Activated naive CD8-positive, alpha-beta T cell treated with anti-CD3 and anti-CD28 coated beads, Interleukin-2, amount 10 ng/mL, durations not matched to agents 7 days and 5 days (primary cell): ENCODE measurements at regions not wholly inside any gene's neighbourhood (a gene's known extent, or its start where the extent isn't known, plus 50 kb on each side); places are given as distances from the start of the nearest gene placed in this dataset.

Experiments
- ATAC-seq: fragments of 150-1000 bp; cut with Tn5 transposase; one replicate; pipeline ENCODE4 v1.10.0; 2021; ENCODE audit warnings: low read depth, moderate library complexity
- POLR2A ChIA-PET: fragments of 350-600 bp; sonication (Branson Sonifier 250); formaldehyde crosslinking; loops from one replicate; lab custom pipeline; 2021; ENCODE audit warnings: antibody characterized with exemption; lab: Charles Lee
- DNase-seq: peaks from one replicate; pipeline ENCODE4 v3.0.0; 2021
- H3K27ac Mint-ChIP-seq: one replicate; pipeline ENCODE4 v1.8.0; 2022; ENCODE audit warnings: mild to moderate bottlenecking, mixed read lengths
- H3K27me3 Mint-ChIP-seq: one replicate; pipeline ENCODE4 v1.8.0; 2022; ENCODE audit warnings: mild to moderate bottlenecking, moderate library complexity, mixed read lengths
- H3K36me3 Mint-ChIP-seq: one replicate; pipeline ENCODE4 v1.8.0; 2021; ENCODE audit warnings: mild to moderate bottlenecking, mixed read lengths
- H3K4me1 Mint-ChIP-seq: one replicate; pipeline ENCODE4 v1.8.0; 2021; ENCODE audit warnings: mixed read lengths
- H3K4me3 Mint-ChIP-seq: one replicate; pipeline ENCODE4 v1.8.0; 2022; ENCODE audit warnings: mild to moderate bottlenecking, moderate library complexity, mixed read lengths
- H3K9me3 Mint-ChIP-seq: one replicate; pipeline ENCODE4 v1.8.0; 2021; ENCODE audit warnings: mixed read lengths

DNA sequence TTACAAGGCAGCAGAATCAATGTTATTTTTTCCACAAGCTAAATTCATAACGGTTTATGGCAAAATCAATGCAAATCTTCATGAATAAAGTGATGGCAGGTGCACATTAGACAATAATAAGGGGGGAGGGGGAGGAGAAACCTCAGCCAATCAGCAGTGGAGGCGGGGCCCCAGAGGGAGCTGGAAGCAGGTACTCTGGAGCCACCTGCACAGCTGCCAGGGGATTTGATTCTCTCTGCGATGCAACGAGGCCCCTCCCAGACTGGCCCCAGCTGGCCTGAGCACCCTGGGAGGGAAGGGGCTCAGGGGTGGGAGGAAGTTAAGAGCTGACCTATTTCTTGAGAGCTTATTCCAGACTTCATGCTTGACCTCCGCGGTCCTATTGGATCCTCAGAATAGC is 127.8 kb upstream of the IGSF21 start:
- Mint-ChIP-seq H3K27me3 (no peaks in the 10 kb centered on the region), H3K27ac (no peak overlapping the region), H3K4me1 (no peaks in the 10 kb centered on the region), H3K9me3 (no peaks in the 10 kb centered on the region), H3K4me3 (no peak overlapping the region), H3K36me3 (no peaks in the 10 kb centered on the region)
- no peak for ATAC-seq
- no peak for DNase-seq
- POLR2A ChIA-PET, result no interaction called here

DNA sequence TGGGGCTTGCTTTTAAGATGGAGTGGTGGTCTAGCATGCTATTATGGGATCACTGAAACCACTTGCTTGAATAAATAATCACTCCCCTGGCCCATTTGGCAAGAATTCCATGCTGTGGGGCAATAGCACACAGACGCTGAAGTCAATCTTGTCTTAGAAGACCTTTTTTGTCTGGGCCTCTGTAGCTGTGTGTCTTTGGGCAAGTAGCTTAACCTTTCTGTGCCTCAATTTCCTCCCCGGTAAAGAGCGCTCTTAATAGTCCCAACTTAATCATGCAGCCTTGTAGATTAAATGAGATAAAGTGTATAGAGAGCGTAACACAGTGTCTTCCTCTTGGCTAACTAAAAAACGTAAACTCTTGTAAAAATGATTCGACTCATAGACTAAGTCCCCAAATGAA is 125.4 kb upstream of the IGSF21 start:
- Mint-ChIP-seq H3K27ac (no peak overlapping the region), H3K9me3 (no peaks in the 10 kb centered on the region), H3K4me1 (no peaks in the 10 kb centered on the region), H3K4me3 (no peak overlapping the region), H3K36me3 (no peaks in the 10 kb centered on the region), H3K27me3 (no peaks in the 10 kb centered on the region)
- POLR2A ChIA-PET, result no interaction called here
- ATAC-seq (no peak), DNase-seq (no peak)

DNA sequence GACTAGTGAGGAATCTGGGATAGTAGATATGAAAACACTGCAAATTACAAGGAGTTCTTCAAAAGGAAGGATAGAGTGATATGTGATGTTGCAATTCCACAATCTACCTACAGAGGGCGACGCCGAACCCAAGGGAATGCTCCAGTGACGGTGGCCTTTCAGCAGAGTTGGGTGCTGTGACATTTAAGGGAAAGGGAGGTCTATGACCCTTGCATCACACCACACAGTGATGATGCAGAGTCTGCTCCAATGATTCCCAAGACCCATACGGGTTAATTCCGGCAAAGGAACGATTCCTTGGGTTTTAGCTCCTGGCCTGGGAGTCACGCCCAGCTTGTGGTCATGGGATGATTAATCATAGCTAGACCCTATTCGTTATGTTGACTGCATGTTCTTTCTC is 123.0 kb upstream of the IGSF21 start:
- Mint-ChIP-seq H3K9me3 (no peaks in the 10 kb centered on the region), H3K27me3 (no peaks in the 10 kb centered on the region), H3K36me3 (no peaks in the 10 kb centered on the region), H3K27ac (no peak overlapping the region), H3K4me3 (no peak overlapping the region), H3K4me1 (no peaks in the 10 kb centered on the region)
- no peak for DNase-seq
- no peak for ATAC-seq
- POLR2A ChIA-PET, result no interaction called here

DNA sequence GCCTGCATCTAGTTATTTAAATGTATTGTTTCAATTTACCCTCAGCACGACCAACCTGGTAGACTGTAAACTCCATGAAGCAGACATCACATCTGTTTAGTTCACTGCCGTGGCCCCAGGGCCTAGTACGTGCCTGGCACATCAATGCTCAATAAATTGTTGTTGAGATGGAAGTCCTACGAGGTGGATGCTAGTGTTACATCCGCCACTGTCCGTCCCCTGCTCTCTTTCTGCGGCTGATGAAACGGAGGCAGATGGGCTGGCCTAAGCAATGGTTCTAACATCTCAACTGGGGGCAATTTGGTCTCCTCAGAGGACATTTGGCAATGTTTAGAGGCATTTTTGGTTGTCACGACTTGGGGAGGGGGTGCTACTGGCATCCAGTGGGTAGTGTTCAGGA is 121.4 kb upstream of the IGSF21 start:
- no peak for ATAC-seq
- Mint-ChIP-seq H3K27me3 (no peaks in the 10 kb centered on the region), H3K9me3 (no peaks in the 10 kb centered on the region), H3K4me3 (no peak overlapping the region), H3K27ac (no peak overlapping the region), H3K36me3 (no peaks in the 10 kb centered on the region), H3K4me1 (no peaks in the 10 kb centered on the region)
- POLR2A ChIA-PET, result no interaction called here
- DNase-seq, result no peak

DNA sequence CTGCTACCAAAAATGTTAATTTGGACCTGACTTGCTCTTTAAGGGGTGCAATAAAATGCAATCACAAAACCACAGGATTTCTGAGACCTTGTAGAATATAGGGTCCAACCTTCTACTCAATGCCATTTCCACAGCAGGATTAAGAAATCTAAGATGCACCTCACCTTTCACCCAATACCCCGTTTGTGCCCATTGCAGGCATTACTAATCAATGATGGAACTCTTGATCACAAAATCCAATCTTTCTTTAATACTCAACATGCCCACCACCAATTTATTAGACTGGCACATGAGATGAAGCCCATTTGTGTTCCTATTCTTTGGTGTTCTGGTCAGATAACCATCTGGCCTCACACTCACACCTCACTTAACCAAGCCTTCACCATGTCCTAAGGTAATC is 117.2 kb upstream of the IGSF21 start:
- POLR2A ChIA-PET, result no interaction called here
- Mint-ChIP-seq H3K9me3 (no peaks in the 10 kb centered on the region), H3K27me3 (no peaks in the 10 kb centered on the region), H3K36me3 (no peaks in the 10 kb centered on the region), H3K4me3 (no peak overlapping the region), H3K4me1 (no peaks in the 10 kb centered on the region), H3K27ac (no peak overlapping the region)
- ATAC-seq, result no peak
- no peak for DNase-seq

DNA sequence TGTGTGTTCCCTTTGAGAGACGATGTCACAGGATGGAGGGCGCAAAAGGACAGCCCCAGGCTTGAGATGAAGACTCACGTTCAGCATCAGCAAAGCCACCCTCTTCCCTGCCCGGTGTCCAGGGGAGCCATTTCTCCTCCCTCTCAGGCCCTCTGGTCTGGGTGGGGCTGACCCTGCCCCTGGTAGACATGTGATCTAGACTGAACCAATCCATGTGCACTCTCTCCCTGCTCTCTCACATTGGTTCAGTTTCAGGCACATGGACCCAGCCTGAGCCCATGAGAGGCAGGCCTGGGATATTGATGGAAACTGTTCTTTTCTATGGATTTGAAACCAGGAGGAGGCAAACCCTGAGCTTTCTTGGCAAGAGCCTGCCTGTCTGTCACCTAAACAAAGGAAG is 115.6 kb upstream of the IGSF21 start:
- DNase-seq, result no peak
- no peak for ATAC-seq
- H3K9me3 Mint-ChIP-seq, result no peaks in the 10 kb centered on the region
- H3K4me1 Mint-ChIP-seq, result no peaks in the 10 kb centered on the region
- POLR2A ChIA-PET, result no interaction called here
- no peaks in the 10 kb centered on the region for H3K36me3 Mint-ChIP-seq
- no peak overlapping the region for H3K4me3 Mint-ChIP-seq
- H3K27me3 Mint-ChIP-seq, result no peaks in the 10 kb centered on the region
- H3K27ac Mint-ChIP-seq, result no peak overlapping the region

DNA sequence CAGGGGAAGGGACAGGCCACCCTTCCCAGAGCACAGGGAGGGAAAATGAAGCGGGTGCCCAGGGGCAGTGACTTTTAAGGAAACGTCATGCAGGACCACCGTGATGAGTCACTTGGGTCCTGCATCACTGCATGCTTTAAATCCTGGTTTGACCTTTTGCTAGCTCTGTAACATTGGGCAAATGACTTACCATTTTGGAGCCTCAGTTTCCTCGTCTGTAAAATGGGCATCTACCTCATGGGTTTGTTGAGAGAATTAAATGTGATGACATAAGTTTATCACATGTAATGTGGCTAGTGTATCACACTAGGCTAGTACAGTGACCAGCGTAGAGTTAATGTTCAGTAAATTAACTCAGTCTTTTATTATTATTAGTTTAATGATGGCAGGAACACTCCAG is 114.8 kb upstream of the IGSF21 start:
- Mint-ChIP-seq H3K36me3 (no peaks in the 10 kb centered on the region), H3K4me1 (no peaks in the 10 kb centered on the region), H3K27me3 (no peaks in the 10 kb centered on the region), H3K4me3 (no peak overlapping the region), H3K27ac (no peak overlapping the region), H3K9me3 (no peaks in the 10 kb centered on the region)
- DNase-seq (no peak), ATAC-seq (no peak)
- POLR2A ChIA-PET, result no interaction called here

DNA sequence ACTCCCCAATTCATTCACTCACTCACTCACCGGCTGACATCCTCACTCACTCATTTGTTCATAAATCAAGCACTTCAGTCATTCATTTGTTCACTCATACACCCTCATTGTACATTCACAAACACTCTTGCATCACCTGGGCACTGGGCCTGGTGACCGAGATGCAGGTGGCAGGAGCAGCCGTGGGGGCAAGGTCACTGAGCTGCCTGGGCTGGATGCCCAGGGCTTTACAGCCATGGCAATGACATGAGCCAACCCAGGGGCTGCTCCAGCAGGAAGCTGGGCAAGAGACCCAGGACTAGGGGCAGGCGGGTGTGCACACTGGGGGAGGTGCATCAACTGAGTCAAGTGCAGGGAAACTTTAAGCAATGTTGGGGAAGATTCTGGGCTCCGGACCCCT is 113.6 kb upstream of the IGSF21 start:
- Mint-ChIP-seq H3K4me3 (no peak overlapping the region), H3K27me3 (no peaks in the 10 kb centered on the region), H3K4me1 (no peaks in the 10 kb centered on the region), H3K27ac (no peak overlapping the region), H3K36me3 (no peaks in the 10 kb centered on the region), H3K9me3 (no peaks in the 10 kb centered on the region)
- POLR2A ChIA-PET, result no interaction called here
- ATAC-seq, result no peak
- DNase-seq, result no peak

DNA sequence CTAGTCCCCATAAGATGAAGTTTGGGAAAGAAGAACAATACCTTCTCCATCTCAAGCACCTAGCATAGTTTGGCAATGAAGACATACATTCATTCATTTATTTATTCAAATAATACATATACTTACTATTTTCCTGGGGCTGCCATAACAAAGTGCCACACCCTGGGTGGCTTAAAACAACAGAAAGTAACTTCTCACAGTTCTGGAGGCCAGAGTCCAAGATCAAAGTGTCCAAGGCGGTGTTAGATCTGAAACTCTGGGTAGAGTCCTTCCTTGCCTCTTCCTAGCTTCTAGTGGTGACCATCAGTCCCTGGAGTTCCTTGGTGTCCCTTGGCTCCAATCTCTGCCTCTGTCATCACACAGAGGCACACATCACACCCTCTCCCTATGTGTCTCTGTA is 112.1 kb upstream of the IGSF21 start:
- POLR2A ChIA-PET, result no interaction called here
- no peaks in the 10 kb centered on the region for H3K4me1 Mint-ChIP-seq
- DNase-seq (no peak), ATAC-seq (no peak)
- H3K9me3 Mint-ChIP-seq, result no peaks in the 10 kb centered on the region
- no peak overlapping the region for H3K27ac Mint-ChIP-seq
- H3K27me3 Mint-ChIP-seq, result no peaks in the 10 kb centered on the region
- no peak overlapping the region for H3K4me3 Mint-ChIP-seq
- no peaks in the 10 kb centered on the region for H3K36me3 Mint-ChIP-seq

DNA sequence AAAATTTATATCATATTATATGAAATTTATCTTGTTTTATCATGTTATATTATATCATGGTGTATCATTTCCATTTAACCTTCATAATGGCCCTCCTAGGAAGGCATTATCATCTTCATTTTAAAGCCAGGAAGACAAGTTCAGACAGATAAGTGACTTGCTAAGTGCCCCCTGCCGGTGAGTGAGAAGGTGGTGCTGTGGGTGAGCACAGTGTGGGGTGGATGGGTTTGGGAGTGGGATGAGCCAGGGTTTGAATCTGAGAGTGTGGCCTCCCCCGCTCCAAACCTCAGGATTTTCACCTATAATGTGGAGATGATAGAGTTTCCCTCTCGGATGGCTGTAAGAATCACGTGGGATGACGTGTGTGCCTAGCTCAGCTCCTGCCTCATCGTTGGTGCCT is 108.7 kb upstream of the IGSF21 start:
- H3K9me3 Mint-ChIP-seq, result no peaks in the 10 kb centered on the region
- POLR2A ChIA-PET, result no interaction called here
- no peaks in the 10 kb centered on the region for H3K36me3 Mint-ChIP-seq
- no peak for ATAC-seq
- no peak for DNase-seq
- no peak overlapping the region for H3K27ac Mint-ChIP-seq
- no peaks in the 10 kb centered on the region for H3K27me3 Mint-ChIP-seq
- no peak overlapping the region for H3K4me3 Mint-ChIP-seq
- no peaks in the 10 kb centered on the region for H3K4me1 Mint-ChIP-seq

DNA sequence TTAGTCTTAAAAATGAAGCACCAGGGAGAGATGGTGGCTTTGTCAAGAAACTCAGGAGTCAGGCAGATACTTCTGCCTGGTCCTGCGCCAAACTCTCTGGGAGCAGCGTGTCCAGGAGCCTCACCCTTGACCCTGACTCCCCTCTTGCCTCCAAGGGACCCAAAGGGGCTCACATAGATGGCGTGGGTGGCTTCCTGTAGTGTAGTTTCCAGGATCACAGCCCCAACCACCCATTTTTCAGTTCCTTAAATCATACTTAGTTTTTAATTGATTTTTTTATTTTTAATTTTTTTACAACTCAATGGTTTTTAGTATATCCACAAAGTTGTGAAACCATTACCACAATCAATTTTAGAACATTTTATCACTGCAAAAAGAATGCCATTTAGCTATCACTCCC is 107.7 kb upstream of the IGSF21 start:
- H3K27me3 Mint-ChIP-seq, result no peaks in the 10 kb centered on the region
- no peaks in the 10 kb centered on the region for H3K4me1 Mint-ChIP-seq
- H3K9me3 Mint-ChIP-seq, result no peaks in the 10 kb centered on the region
- DNase-seq (no peak), ATAC-seq (no peak)
- H3K36me3 Mint-ChIP-seq, result no peaks in the 10 kb centered on the region
- POLR2A ChIA-PET, result no interaction called here
- no peak overlapping the region for H3K4me3 Mint-ChIP-seq
- H3K27ac Mint-ChIP-seq, result no peak overlapping the region

DNA sequence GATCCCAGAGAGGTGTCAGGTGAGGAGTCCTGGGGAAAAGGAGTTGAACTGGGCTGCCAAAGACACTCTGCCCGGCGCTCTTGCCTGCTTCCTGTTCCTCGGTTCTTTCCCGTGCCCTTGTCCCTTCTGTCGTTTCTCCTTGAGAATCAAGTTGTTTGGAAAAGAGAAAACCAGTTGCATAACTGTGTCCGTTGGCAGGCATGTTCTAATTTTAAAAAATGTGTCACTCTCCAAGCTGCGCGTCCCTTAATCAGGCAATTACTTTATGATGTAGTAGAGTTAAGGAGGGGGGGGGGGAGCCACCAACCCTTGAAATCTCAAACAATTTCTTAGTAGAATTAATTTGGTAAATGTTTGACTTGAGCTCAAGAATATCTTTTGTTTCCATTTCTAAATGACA is 105.9 kb upstream of the IGSF21 start:
- Mint-ChIP-seq H3K27ac (no peak overlapping the region), H3K4me3 (no peak overlapping the region), H3K36me3 (no peaks in the 10 kb centered on the region), H3K4me1 (no peaks in the 10 kb centered on the region), H3K27me3 (no peaks in the 10 kb centered on the region), H3K9me3 (no peaks in the 10 kb centered on the region)
- DNase-seq, result no peak
- POLR2A ChIA-PET, result no interaction called here
- no peak for ATAC-seq

DNA sequence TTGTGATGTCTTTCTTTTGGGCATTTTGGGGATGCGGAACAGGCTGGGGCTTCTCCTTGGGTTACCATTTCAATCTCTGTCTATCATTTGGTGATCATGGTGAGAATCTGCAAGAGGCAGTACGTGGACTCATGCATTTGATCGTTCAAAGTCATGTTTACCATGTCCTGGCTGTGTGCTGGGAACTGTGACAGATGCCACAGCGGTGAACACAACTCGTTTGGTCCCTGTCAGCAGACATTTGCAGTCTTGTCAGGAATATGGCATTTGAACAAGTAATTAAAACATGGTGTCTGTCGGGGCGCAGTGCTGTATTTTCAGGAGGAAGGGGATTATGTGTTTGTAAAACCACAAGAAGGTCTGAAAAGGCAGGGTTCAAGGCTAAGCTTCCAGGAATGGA is 103.3 kb upstream of the IGSF21 start:
- Mint-ChIP-seq H3K4me1 (no peaks in the 10 kb centered on the region), H3K9me3 (no peaks in the 10 kb centered on the region), H3K27me3 (peaks cover 2% of the 10 kb centered on the region), H3K36me3 (no peaks in the 10 kb centered on the region), H3K4me3 (no peak overlapping the region), H3K27ac (no peak overlapping the region)
- ATAC-seq (no peak), DNase-seq (no peak)
- POLR2A ChIA-PET, result no interaction called here

DNA sequence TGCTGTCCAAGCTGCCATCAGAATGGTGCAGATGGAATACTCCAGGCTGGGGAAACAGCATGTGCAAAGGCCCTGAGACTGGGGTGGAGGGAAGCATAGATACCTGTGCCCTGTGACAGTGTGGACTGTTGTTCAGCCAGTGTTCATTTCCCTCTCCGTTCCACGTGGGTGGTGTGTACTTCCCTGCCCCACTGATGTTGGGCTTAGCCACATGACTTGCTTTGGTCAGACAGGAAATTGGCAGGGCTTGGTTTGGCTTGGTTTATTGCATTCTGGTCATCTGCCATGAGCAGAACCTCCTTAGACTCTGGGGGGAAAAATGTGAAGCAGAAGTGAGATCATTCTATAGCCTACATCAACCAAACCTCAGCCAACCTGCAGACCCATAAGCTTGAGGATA is 102.4 kb upstream of the IGSF21 start:
- Mint-ChIP-seq H3K27me3 (peaks cover 5% of the 10 kb centered on the region), H3K36me3 (no peaks in the 10 kb centered on the region), H3K27ac (no peak overlapping the region), H3K4me3 (no peak overlapping the region), H3K4me1 (no peaks in the 10 kb centered on the region), H3K9me3 (no peaks in the 10 kb centered on the region)
- DNase-seq, result no peak
- ATAC-seq, result no peak
- POLR2A ChIA-PET, result no interaction called here

DNA sequence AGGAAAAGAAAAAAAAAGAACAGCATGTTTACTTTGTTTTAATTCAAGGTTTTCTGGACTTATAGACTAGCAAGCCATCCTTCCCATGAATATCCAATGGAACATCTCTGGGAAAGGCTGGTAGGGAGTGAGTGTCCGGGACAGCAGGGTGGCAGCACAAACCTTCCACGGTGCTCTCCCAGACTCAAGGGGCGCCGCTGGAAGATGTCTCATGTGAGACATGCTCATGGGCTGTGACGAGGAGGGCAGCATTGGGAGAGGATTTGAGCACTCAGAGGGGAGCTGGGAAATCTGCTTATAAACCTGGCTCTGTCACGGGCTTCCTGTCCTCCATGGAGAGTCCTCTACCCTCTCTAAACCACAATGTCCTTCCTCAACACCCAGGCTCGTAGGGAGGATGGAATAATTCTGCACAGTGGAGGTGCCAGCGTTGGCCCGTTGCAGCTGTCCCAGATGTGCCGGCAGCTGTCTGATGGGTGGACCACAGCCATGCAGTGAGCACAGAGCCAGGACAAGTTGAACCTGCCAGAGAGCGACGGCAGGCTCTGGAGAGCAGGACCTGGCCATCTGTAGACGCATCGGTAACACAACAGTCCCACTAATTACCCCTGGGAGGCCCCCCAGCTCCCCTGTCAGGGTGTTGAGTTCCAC is 100.1 kb upstream of the IGSF21 start:
- Mint-ChIP-seq H3K27me3 (peaks cover 7% of the 10 kb centered on the region), H3K36me3 (no peaks in the 10 kb centered on the region), H3K9me3 (no peaks in the 10 kb centered on the region), H3K4me1 (no peaks in the 10 kb centered on the region), H3K4me3 (no peak overlapping the region), H3K27ac (no peak overlapping the region)
- no peak for ATAC-seq
- POLR2A ChIA-PET, result no interaction called here
- DNase-seq, result no peak
